MM.1S (cell line): ENCODE measurements at regions not wholly inside any gene's neighbourhood (a gene's known extent, or its start where the extent isn't known, plus 50 kb on each side); places are given as distances from the start of the nearest gene placed in this dataset.

Experiments used
- CTCF ChIP-seq: fragments of 300-600 bp; sonication (generic); IDR thresholded peaks from 2 replicates; pipeline ENCODE4 v1.5.1; 2016; ENCODE audit warnings: antibody characterized with exemption, low read length, mixed read lengths
- EZH2 ChIP-seq: fragments of 300-600 bp; sonication (generic); optimal IDR thresholded peaks from 2 replicates; pipeline ENCODE3; 2017; ENCODE audit warnings: low read depth, mild to moderate bottlenecking, antibody characterized with exemption, low read length, mixed read lengths
- EZH2phosphoT487 ChIP-seq: fragments of 300-600 bp; sonication (generic); IDR thresholded peaks from 2 replicates; pipeline ENCODE4 v1.6.1; 2018; ENCODE audit warnings: antibody characterized with exemption, low read length

- no peak for TF ChIP-seq CTCF
- no peak for TF ChIP-seq EZH2phosphoT487
- no peak for TF ChIP-seq EZH2
Observed at GRCh38 chr10:111354859-111355258, 278.0 kb downstream of the ADRA2A start.
